SJCRH30 (cell line): ENCODE measurements at regions not wholly inside any gene's neighbourhood (a gene's known extent, or its start where the extent isn't known, plus 50 kb on each side); places are given as distances from the start of the nearest gene placed in this dataset.

Experiments
- DNase-seq, 2 experiments: peaks; one replicate each; pipeline ENCODE4 v3.0.0-alpha.2; 2015 to 2020
- H3K27ac ChIP-seq: fragments of 250-450 bp; sonication (Bioruptor Pico); 2 replicates; pipeline ENCODE4 v1.5.1; 2020; ENCODE audit warnings: mild to moderate bottlenecking, moderate library complexity
- H3K27me3 ChIP-seq: fragments of 250-450 bp; sonication (Bioruptor Pico); 2 replicates; pipeline ENCODE4 v1.5.1; 2020; ENCODE audit warnings: mild to moderate bottlenecking, moderate library complexity
- H3K36me3 ChIP-seq: fragments of 250-450 bp; sonication (Bioruptor Pico); 2 replicates; pipeline ENCODE4 v1.5.1; 2020; ENCODE audit warnings: mild to moderate bottlenecking, moderate library complexity
- H3K4me1 ChIP-seq: fragments of 250-450 bp; sonication (Bioruptor Pico); 2 replicates; pipeline ENCODE4 v1.5.1; 2020; ENCODE audit warnings: mild to moderate bottlenecking, moderate library complexity
- H3K4me3 ChIP-seq: fragments of 250-450 bp; sonication (Bioruptor Pico); 2 replicates; pipeline ENCODE4 v1.5.1; 2020; ENCODE audit warnings: mild to moderate bottlenecking, moderate library complexity
- H3K9me3 ChIP-seq: fragments of 250-450 bp; sonication (Bioruptor Pico); replicated peaks from 2 replicates; pipeline ENCODE4 v1.5.1; 2020; ENCODE audit warnings: mild to moderate bottlenecking, moderate library complexity

DNA sequence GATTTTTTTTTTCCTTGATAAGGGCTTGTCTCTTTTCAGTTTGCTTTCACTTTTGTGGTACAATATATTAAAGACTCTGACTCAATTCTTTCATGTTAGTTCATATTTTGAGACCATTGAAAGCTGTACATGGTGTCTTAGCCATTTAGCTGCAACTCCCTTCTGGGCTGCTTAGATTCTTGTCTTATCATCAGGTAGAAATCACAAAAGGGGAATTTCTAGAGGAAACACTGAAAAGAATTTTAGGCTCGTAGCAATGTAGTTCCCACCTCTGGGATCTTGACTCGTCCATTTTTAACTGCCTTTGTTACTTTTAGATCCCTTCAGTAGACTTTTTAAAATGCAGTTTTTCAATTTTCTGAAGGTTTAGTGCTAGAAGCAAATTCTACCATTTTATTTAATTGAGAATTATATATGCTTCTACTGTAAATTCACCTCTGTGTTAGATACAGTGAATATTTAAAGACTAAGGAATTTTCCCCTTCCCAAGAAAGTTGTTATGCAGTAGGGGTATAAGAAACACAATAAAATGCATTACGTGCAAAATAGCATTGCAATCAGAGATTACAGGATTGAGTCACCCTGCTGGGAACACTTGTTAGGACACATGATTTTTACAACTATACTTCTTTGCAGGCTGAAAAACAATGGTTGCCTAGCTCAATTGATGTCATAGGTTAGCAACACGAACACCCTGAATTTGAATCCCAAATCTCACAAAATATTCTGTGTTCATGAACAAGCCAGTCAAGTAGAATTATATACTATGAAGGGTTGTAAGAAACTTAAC is 772.7 kb downstream of the PDCD6IP start:
- DNase-seq = no peak
- Histone ChIP-seq H3K4me1 (no peaks in the 10 kb centered on the region), H3K9me3 (no peaks in the 10 kb centered on the region), H3K27ac (no peak overlapping the region), H3K27me3 (no peaks in the 10 kb centered on the region), H3K36me3 (no peaks in the 10 kb centered on the region), H3K4me3 (no peak overlapping the region)

DNA sequence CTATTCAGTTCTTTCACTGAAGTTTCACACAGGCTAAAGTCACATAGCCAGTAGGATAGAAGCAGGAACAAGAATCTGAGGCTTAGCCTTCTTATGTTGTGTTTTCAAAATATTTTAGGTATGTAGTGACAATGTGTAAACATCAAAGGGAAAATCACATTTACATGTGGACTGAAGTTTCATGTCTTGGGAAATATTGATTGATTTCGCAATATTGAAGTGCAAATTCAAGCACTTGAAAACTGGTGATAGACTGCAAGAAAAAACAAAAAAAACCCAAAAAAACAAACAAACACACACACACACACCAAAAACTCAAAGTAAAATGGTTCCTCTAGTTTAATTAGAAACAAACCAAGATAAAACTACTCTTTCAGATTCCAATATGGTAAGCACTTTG is 773.3 kb downstream of the PDCD6IP start:
- H3K4me3 ChIP-seq = no peak overlapping the region
- no peaks in the 10 kb centered on the region for H3K4me1 ChIP-seq
- no peaks in the 10 kb centered on the region for H3K27me3 ChIP-seq
- H3K36me3 ChIP-seq = no peaks in the 10 kb centered on the region
- no peak overlapping the region for H3K27ac ChIP-seq
- DNase-seq = no peak
- H3K9me3 ChIP-seq = no peaks in the 10 kb centered on the region

DNA sequence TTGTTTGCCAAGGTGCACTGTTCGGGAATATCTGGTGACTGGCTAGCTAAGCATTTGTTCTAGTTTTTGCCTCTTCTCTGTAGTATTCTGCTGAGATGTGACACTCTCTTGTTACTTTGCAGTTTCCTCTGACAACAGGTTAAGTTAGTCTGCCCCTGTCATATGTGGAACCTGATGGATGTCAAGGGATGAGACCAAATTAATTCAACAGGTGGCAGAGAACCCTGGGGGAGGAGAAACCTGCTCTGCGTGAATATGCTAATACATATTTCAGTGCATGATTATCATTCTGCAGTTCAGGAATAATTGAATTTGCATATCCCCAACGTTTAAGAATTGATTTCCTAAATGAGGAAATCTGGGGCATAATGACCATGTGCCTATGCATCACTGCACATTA is 777.3 kb downstream of the PDCD6IP start:
- no peak overlapping the region for H3K4me3 ChIP-seq
- H3K9me3 ChIP-seq = no peaks in the 10 kb centered on the region
- no peaks in the 10 kb centered on the region for H3K36me3 ChIP-seq
- no peaks in the 10 kb centered on the region for H3K27me3 ChIP-seq
- no peak for DNase-seq
- no peak overlapping the region for H3K27ac ChIP-seq
- H3K4me1 ChIP-seq = no peaks in the 10 kb centered on the region

DNA sequence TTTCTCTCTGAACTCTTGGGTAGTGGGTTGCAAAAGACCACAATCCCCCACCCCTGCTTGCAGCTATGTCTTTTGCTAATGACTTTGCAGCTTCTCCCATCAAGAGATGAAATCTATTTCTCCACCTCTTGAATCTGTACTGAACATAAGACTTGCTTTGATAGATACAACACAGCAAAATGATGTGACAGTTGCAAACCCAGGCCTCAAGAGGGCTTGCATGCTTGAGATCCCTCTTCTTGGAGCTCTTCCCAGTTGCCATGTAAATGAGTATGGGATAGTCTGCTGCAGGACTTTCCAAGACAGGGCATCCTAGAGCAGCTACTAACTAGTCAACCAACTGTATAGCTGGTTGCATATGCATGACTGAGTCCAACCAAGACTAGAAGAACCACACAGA is 783.6 kb downstream of the PDCD6IP start:
- H3K4me1 ChIP-seq = no peaks in the 10 kb centered on the region
- no peaks in the 10 kb centered on the region for H3K9me3 ChIP-seq
- H3K27ac ChIP-seq = no peak overlapping the region
- H3K36me3 ChIP-seq = no peaks in the 10 kb centered on the region
- peak in 1 of 2 experiments; percentile 1 for DNase-seq
- H3K4me3 ChIP-seq = no peak overlapping the region
- no peaks in the 10 kb centered on the region for H3K27me3 ChIP-seq

DNA sequence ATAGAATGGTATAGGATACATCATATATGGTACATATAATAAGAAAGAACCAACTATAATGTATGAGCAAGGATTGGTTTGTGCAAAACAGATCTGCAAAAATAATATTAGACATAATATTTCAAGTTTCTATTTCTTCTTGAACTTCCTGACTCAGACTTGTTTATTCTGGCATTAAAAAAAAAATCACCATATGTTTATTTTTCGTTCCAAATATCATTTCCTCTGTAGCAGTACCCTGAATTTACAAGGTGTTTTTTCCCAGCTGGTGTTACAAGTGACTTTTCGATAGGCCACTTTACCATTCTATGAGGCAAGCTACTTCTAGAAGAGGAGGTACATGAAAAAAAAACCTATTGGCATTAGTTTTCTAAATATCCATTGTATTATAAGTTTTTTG is 785.0 kb downstream of the PDCD6IP start:
- Histone ChIP-seq H3K4me3 (no peak overlapping the region), H3K27ac (no peak overlapping the region), H3K36me3 (no peaks in the 10 kb centered on the region), H3K27me3 (no peaks in the 10 kb centered on the region), H3K9me3 (no peaks in the 10 kb centered on the region), H3K4me1 (no peaks in the 10 kb centered on the region)
- no peak for DNase-seq

DNA sequence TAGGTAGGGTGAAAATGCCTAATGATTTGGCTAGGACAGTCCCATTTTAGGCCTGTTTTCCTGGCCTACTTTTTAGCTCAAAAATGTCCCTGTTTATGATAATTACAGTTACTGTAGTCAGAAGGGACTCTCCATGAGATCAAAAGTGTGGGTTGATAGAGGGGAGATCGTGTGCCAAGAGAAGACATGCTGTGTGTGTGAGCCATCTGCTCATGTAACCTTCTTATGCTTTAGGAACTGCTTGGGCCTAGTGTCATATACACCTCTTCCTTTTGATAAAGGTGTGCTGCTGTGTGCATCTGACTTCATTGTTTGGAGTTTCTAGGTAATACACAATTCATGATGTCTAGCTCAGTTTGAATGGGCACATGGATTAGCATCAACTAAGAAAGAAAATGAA is 786.5 kb downstream of the PDCD6IP start:
- no peaks in the 10 kb centered on the region for H3K9me3 ChIP-seq
- H3K4me3 ChIP-seq = no peak overlapping the region
- no peak overlapping the region for H3K27ac ChIP-seq
- no peaks in the 10 kb centered on the region for H3K4me1 ChIP-seq
- no peaks in the 10 kb centered on the region for H3K36me3 ChIP-seq
- DNase-seq = no peak
- no peaks in the 10 kb centered on the region for H3K27me3 ChIP-seq

DNA sequence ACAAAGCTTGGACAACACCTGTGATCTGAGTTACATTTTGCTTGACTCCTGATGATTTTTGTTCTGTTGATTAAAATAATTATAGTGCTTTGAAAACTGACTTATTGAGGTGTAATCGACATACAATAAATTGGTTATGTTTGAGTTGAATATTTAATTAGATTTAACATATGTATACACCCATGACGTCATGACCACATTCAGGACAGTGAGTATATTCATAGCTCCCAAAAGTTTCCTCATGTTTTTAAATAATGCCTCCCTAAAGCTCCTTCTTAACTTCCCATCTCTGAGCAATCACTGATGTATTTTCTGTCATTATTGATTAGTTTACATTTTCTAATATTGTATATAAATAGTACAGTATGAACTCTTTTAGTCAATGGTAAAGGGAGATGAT is 801.2 kb downstream of the PDCD6IP start:
- no peak overlapping the region for H3K4me3 ChIP-seq
- H3K27ac ChIP-seq = no peak overlapping the region
- H3K27me3 ChIP-seq = no peaks in the 10 kb centered on the region
- H3K4me1 ChIP-seq = no peaks in the 10 kb centered on the region
- H3K9me3 ChIP-seq = no peaks in the 10 kb centered on the region
- no peak for DNase-seq
- H3K36me3 ChIP-seq = no peaks in the 10 kb centered on the region

DNA sequence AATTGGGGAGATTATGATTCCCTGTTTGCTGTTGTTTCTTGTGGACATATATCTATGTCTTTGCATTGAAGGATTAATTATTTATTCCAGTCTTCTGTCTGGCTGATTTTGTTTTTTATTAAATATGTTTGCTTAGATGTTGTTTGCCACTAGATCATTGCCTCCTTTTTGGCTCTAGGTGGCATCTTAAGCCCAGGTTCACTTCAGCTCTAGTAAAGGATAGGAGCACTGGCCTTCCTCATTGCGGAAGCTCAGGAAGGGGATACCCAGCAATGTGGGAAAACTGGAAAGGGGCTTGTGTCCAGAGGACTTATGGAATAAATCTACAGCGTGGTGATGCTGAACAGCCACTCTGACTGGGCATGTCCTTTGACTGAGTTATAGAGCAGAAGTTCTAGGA is 821.6 kb downstream of the PDCD6IP start:
- Histone ChIP-seq H3K27me3 (no peaks in the 10 kb centered on the region), H3K4me1 (no peaks in the 10 kb centered on the region), H3K36me3 (no peaks in the 10 kb centered on the region), H3K9me3 (no peaks in the 10 kb centered on the region), H3K27ac (no peak overlapping the region), H3K4me3 (no peak overlapping the region)
- peak in 1 of 2 experiments; percentile 9 for DNase-seq

DNA sequence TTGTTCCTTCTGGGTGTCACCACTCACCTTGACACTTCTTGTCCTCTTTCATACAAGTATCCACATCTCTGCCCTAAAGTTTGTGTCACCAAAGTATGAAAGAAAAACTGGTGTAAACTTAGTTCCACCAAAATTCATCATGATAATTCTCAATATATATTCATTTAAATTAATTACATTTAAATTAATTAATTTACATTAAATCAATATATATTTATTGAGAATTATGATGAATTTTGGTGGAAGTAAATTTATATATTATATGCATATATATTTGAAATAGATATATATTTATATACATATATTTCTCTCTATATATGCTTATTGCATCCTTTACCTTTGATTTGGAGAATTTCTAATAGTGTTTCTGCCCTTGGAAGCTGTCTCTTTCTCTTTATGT is 828.3 kb downstream of the PDCD6IP start:
- no peaks in the 10 kb centered on the region for H3K9me3 ChIP-seq
- H3K27me3 ChIP-seq = no peaks in the 10 kb centered on the region
- H3K36me3 ChIP-seq = no peaks in the 10 kb centered on the region
- DNase-seq = no peak
- H3K4me3 ChIP-seq = no peak overlapping the region
- no peak overlapping the region for H3K27ac ChIP-seq
- no peaks in the 10 kb centered on the region for H3K4me1 ChIP-seq

DNA sequence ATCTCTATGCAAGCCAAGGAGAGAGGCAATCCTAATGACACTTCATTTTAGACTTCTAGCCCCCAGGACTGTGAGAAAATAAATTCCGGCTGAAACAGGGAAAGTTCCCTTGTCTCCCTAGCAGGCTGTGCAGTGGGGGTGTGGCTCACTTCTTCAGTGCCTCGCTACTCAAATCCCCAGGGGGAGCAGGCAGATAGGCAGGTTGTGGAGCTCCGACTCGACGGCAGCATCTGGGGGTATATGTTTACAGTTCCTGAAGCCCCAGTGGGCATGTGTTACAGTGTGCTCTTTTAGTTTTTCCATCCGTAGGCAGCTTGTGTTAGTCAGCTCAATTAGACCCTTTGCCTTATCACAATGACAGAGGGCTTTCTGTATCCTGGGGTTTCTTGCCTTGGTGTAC is 836.5 kb downstream of the PDCD6IP start:
- DNase-seq = no peak
- H3K9me3 ChIP-seq = no peaks in the 10 kb centered on the region
- H3K36me3 ChIP-seq = no peaks in the 10 kb centered on the region
- H3K4me3 ChIP-seq = no peak overlapping the region
- no peaks in the 10 kb centered on the region for H3K27me3 ChIP-seq
- no peaks in the 10 kb centered on the region for H3K4me1 ChIP-seq
- no peak overlapping the region for H3K27ac ChIP-seq

DNA sequence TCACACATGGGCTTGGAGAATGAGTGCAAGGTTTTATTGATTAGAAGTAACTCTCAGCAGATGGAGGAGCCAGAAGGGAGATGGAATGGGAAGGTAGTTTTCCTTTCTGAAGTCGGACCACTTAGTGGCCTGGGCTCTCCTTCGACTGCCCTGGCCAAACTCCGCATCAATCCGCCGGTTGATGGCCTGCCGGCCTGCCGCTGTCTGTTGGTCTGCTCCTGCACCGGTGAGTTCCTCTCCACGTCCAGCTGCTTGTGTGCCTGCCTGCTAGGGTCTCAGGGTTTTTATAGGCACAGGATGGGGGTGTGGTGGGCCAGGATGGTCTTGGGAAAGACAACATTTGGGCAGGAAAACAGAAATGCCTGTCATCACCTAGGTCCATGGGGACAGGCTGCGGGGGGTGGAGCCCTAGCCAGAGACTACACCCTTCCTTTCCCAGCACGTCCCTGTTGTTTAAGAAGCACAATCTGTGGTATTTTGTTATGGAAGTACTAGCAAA is 837.0 kb downstream of the PDCD6IP start:
- Histone ChIP-seq H3K27me3 (no peaks in the 10 kb centered on the region), H3K4me1 (no peaks in the 10 kb centered on the region), H3K9me3 (no peaks in the 10 kb centered on the region), H3K4me3 (no peak overlapping the region), H3K36me3 (no peaks in the 10 kb centered on the region), H3K27ac (no peak overlapping the region)
- DNase-seq = no peak

DNA sequence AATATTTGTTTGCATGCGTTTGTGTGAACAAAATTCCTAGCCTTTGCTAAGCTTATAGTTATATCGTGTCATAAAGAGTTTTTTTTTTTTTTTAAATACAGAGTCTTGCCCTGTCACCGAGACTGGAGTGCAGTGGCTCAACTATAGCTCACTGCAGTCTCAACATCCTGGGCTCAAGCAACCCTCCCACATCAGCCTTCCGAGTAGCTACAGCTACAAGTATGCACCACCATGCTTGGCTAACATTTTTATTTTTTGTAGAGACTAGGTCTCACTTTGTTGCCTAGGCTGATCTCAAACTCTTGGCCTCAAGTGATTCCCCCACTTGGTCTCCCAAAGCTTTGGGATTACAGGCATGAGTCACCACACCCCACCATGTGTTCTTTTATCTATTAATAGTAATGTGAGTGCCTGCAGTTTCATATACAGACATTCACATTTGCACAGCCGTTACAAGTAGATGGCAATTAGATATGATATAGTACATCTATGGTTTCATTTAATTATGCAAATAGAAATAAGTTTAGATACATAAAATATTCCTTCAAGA is 848.6 kb downstream of the PDCD6IP start:
- Histone ChIP-seq H3K4me1 (no peaks in the 10 kb centered on the region; the same call in 1 of the 2 replicates), H3K27me3 (no peaks in the 10 kb centered on the region), H3K27ac (no peak overlapping the region), H3K36me3 (no peaks in the 10 kb centered on the region), H3K9me3 (no peaks in the 10 kb centered on the region), H3K4me3 (no peak overlapping the region)
- peak; percentile 35 to 56 for DNase-seq

DNA sequence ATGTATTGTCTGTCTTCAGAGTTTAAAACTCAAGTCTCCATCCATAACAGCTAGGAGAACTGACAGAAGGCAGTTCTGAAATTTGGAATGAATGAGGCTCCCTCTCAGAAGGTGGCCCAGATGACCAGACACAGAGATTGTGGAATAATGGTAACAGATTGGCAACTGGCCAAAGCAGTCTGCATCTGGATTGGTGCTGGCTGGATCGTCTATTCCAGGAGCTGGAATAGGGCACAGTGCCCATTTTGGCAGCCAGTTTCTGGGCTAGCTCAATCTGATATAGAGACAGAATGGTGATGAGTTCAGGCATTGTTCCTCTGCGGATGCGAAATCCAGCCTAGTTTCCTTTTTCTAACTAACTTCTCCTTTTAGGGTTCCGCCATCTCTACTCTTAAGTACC is 851.7 kb downstream of the PDCD6IP start:
- Histone ChIP-seq H3K9me3 (no peaks in the 10 kb centered on the region), H3K27me3 (no peaks in the 10 kb centered on the region), H3K4me1 (no peaks in the 10 kb centered on the region; the same call in 1 of the 2 replicates), H3K36me3 (no peaks in the 10 kb centered on the region), H3K27ac (no peak overlapping the region), H3K4me3 (no peak overlapping the region)
- no peak for DNase-seq

DNA sequence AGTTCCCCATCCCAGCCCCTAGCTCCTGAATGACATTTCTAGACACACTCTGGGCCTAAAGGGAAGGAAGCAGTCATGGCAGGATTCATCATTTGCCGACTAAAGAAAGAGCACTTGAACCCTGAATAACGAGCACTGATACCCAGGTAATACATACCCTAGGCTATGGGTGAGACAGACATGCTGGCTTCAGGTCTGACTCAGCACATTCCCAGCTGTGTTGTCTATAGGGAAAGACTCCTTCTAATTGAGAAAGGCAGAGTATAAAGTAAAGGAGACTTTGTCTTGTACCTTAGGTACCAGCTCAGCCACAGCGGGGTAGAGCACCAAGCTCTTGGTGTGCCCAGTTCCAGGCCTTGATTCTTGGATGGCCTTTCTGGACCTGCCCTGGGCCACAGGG is 870.5 kb downstream of the PDCD6IP start:
- Histone ChIP-seq H3K27me3 (no peaks in the 10 kb centered on the region), H3K4me1 (no peaks in the 10 kb centered on the region), H3K4me3 (no peak overlapping the region), H3K36me3 (no peaks in the 10 kb centered on the region), H3K27ac (no peak overlapping the region), H3K9me3 (no peaks in the 10 kb centered on the region)
- no peak for DNase-seq

DNA sequence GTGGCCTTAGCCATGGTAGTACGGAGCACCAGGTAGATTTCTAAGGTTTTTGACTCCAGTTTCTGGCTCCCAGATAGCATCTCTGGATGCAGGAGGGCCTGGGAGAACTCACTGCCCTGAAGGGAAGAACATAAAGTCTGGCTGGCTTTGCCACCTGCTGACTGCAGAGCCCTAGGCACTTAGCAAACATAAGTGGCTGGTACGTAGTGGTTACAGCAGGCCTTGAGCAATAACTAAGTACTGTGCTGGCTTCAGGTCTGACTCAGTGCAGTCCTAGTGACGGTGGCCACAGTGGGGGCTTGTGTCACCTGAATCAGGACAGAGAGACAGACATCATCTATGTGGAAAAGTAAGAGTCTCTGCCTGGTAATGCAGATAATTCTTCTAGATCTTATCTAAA is 871.1 kb downstream of the PDCD6IP start:
- no peak overlapping the region for H3K4me3 ChIP-seq
- no peak overlapping the region for H3K27ac ChIP-seq

More for the DNA sequence above, 871.1 kb downstream of the PDCD6IP start:
- H3K4me1 ChIP-seq = no peaks in the 10 kb centered on the region
- no peak for DNase-seq
- no peaks in the 10 kb centered on the region for H3K9me3 ChIP-seq
- H3K27me3 ChIP-seq = no peaks in the 10 kb centered on the region
- no peaks in the 10 kb centered on the region for H3K36me3 ChIP-seq
